GM12892 (cell line): ENCODE measurements at regions not wholly inside any gene's neighbourhood (a gene's known extent, or its start where the extent isn't known, plus 50 kb on each side); places are given as distances from the start of the nearest gene placed in this dataset.

Experiments used
- POLR2A ChIP-seq: IDR thresholded peaks from 2 replicates; pipeline ENCODE4 v1.6.1; 2011; ENCODE audit warnings: low read depth, low read length, control low read depth
- POLR2AphosphoS5 ChIP-seq: IDR thresholded peaks from 2 replicates; pipeline ENCODE4 v1.6.1; 2011; ENCODE audit warnings: low read depth, low read length, control low read depth
- TAF1 ChIP-seq: IDR thresholded peaks from 2 replicates; pipeline ENCODE4 v1.6.1; 2011; ENCODE audit warnings: low read depth, mild to moderate bottlenecking, control low read depth, low read length, borderline replicate concordance

DNA sequence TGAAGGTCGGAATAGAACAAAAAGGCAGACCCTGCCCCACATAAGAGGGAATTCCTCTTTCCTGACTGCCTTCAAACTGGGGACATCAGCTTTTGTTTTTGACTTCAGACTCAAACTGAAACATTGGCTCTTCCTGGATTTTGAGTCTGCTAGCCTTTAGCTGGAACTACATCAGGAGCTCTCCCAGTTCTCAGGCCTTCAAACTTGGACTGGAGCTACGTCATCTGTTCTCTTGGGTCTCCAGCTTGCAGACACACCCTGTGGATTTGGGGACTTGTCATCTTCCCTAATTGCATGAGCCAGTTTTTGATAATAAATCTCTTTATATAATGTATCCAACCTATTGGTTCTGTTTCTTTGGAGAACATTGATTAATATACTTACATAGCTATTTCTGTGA is 798.1 kb downstream of the TBL1XR1 start:
- TF ChIP-seq POLR2AphosphoS5 (no peak), POLR2A (no peak), TAF1 (no peak)
